ENCODE measurements at regions not wholly inside any gene's neighbourhood (a gene's known extent, or its start where the extent isn't known, plus 50 kb on each side); places are given as distances from the start of the nearest gene placed in this dataset.

DNA sequence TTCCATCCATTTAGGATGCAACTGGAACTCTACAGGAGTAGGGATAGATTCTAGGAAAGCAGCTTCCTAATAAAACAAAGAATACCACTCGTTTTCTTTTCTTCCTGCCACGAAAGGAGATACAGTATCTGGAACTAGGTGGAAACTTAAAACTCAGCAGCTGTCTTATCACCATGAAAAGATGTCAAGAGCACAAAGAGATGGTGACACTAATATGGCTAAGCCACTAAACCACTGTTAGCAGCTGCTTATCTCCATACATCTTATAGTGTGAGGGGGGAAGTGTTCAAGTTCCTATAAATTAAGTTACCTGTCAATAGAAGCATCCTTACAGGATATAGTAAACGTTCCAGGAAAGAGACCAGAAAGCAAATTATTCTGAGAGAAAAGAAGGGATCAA lies 162.5 kb downstream of the TYW3 start:
- TF ChIP-seq GATA2 (IDR thresholded peaks at IDR 0.05; ENCODE audit: low read depth, low read length) (no peak), GATA3 (IDR thresholded peaks at IDR 0.05; ENCODE audit: low read depth, low read length) (no peak)

Data from SH-SY5Y (cell line).